A549 (cell line): ENCODE measurements at regions not wholly inside any gene's neighbourhood (a gene's known extent, or its start where the extent isn't known, plus 50 kb on each side); places are given as distances from the start of the nearest gene placed in this dataset.

Experiments
- ATAC-seq, 2 experiments: fragments of 200-7000 bp in 1 of 2; fragments of >200 bp in 1 of 2; cut with Nextera tagmentation in 1 of 2; cut with Tn5 transposase in 1 of 2; 3 replicates each; pipeline versions ENCODE4 v1.8.0 to v1.9.1; 2018 to 2020; ENCODE audit warnings: mild to moderate bottlenecking in 1 of 2, moderate library complexity in 1 of 2
- CTCF ChIA-PET: fragments of 300-600 bp; sonication (Branson Sonifier 250); formaldehyde crosslinking; extraction: SDS; loops from one replicate; lab custom pipeline; 2021; ENCODE audit warnings: antibody characterized with exemption, inconsistent platforms; lab: Yijun Ruan, JAX
- POLR2A ChIA-PET: fragments of 350-600 bp; formaldehyde crosslinking; extraction: SDS; loops from one replicate; lab custom pipeline; 2021; ENCODE audit warnings: antibody characterized with exemption, inconsistent platforms; lab: Yijun Ruan, JAX
- DNase-seq, 2 experiments: peaks; one replicate each; pipeline versions ENCODE4 v3.0.0 to v3.0.0-alpha.2; 2011 to 2016; ENCODE audit warnings: low read depth in 1 of 2, low spot score in 1 of 2
- FAIRE-seq: peaks from 2 replicates; lab custom pipeline; 2011; peaks lifted over from hg19 to GRCh38; lab: Jason Lieb, UNC
- H3K27ac ChIP-seq, 2 experiments: fragments of >200 bp; sonication (Bioruptor Twin); formaldehyde crosslinking; 3 replicates each; pipeline ENCODE4 v1.5.1; 2016 to 2017
- H3K4me1 ChIP-seq: fragments of >200 bp; sonication (Bioruptor Twin); formaldehyde crosslinking; 3 replicates; pipeline ENCODE4 v1.6.1; 2016
- H3K4me2 ChIP-seq: fragments of >200 bp; sonication (Bioruptor Twin); formaldehyde crosslinking; 3 replicates; pipeline ENCODE4 v1.6.1; 2016
- H3K4me3 ChIP-seq: fragments of >200 bp; sonication (Bioruptor Twin); formaldehyde crosslinking; 3 replicates; pipeline ENCODE4 v1.5.1; 2016
- H3K9me3 ChIP-seq: fragments of >200 bp; sonication (Bioruptor Twin); formaldehyde crosslinking; 3 replicates; pipeline ENCODE4 v1.6.1; 2016
- BCL3 ChIP-seq: fragments of >200 bp; sonication (Bioruptor Twin); formaldehyde crosslinking; IDR thresholded peaks from 3 replicates; pipeline ENCODE4 v1.6.1; 2016
- BHLHE40 ChIP-seq: IDR thresholded peaks from 2 replicates; pipeline ENCODE4 v1.6.1; 2012; ENCODE audit warnings: low read depth, low read length, inconsistent platforms
- CHD4 ChIP-seq: fragments of 200-600 bp; sonication (generic); IDR thresholded peaks from 2 replicates; pipeline ENCODE4 v1.6.1; 2016; ENCODE audit warnings: antibody characterized with exemption, mild to moderate bottlenecking, borderline replicate concordance
- EHMT2 ChIP-seq: fragments of 200-600 bp; sonication (generic); IDR thresholded peaks from 2 replicates; pipeline ENCODE4 v1.6.1; 2016; ENCODE audit warnings: antibody characterized with exemption, low read depth, mild to moderate bottlenecking, moderate library complexity
- HMGXB4 ChIP-seq: fragments of 250-450 bp; sonication (Bioruptor Pico); IDR thresholded peaks from 2 replicates; pipeline ENCODE4 v1.5.0; 2021; ENCODE audit warnings: mild to moderate bottlenecking, moderate library complexity, borderline replicate concordance
- HOXA7 ChIP-seq: fragments of 250-450 bp; sonication (Bioruptor Pico); IDR thresholded peaks from 2 replicates; pipeline ENCODE4 v1.5.0; 2020; ENCODE audit warnings: mild to moderate bottlenecking, moderate library complexity
- MAFK ChIP-seq: fragments of 450-650 bp; IDR thresholded peaks from 2 replicates; pipeline ENCODE4 v1.6.1; 2014; ENCODE audit not compliant: partially characterized antibody
- MAX ChIP-seq: IDR thresholded peaks from 2 replicates; pipeline ENCODE4 v1.6.1; 2012
- MAZ ChIP-seq: fragments of 150-350 bp; IDR thresholded peaks from 2 replicates; pipeline ENCODE4 v1.6.1; 2014; ENCODE audit warnings: antibody characterized with exemption, low read depth, low read length, borderline replicate concordance
- MYC ChIP-seq: IDR thresholded peaks from 2 replicates; pipeline ENCODE4 v1.6.1; 2012; ENCODE audit warnings: mild to moderate bottlenecking, inconsistent platforms, low read length, improper control_type of control experiment, borderline replicate concordance
- NPAS2 ChIP-seq: fragments of 250-450 bp; sonication (Bioruptor Pico); IDR thresholded peaks from 2 replicates; pipeline ENCODE4 v1.8.0; 2022; ENCODE audit warnings: mild to moderate bottlenecking, moderate library complexity, borderline replicate concordance
- NR3C1 ChIP-seq: fragments of >200 bp; sonication (Bioruptor Twin); formaldehyde crosslinking; IDR thresholded peaks from 3 replicates; pipeline ENCODE4 v1.6.1; 2017
- PHF8 ChIP-seq: fragments of 200-600 bp; sonication (generic); IDR thresholded peaks from 2 replicates; pipeline ENCODE4 v1.6.1; 2016; ENCODE audit warnings: low read depth, mild to moderate bottlenecking, antibody characterized with exemption, moderate library complexity, borderline replicate concordance
- POLR2A ChIP-seq: IDR thresholded peaks from 2 replicates; pipeline ENCODE4 v1.6.1; 2012; ENCODE audit warnings: mild to moderate bottlenecking, low read length
- RAD21 ChIP-seq, 2 experiments: fragments of >200 bp in 1 of 2; sonication (Bioruptor Twin) in 1 of 2; formaldehyde crosslinking in 1 of 2; IDR thresholded peaks in 1 of 2; conservative IDR thresholded peaks in 1 of 2; 2 replicates in 1 of 2; 3 replicates in 1 of 2; pipeline ENCODE4 v1.6.1; 2012 to 2018; ENCODE audit warnings: inconsistent platforms in 1 of 2
- RCOR1 ChIP-seq: fragments of 150-350 bp; IDR thresholded peaks from 2 replicates; pipeline ENCODE4 v1.6.1; 2014; ENCODE audit warnings: antibody characterized with exemption, low read length, low read depth
- REST ChIP-seq: fragments of 200-600 bp; sonication (generic); IDR thresholded peaks from 2 replicates; pipeline ENCODE4 v1.6.1; 2016; ENCODE audit warnings: antibody characterized with exemption, mild to moderate bottlenecking, moderate library complexity
- SREBF2 ChIP-seq: fragments of 450-650 bp; IDR thresholded peaks from 2 replicates; pipeline ENCODE4 v1.6.1; 2014; ENCODE audit warnings: mild to moderate bottlenecking, moderate library complexity
- ZFP36 ChIP-seq: fragments of 450-650 bp; IDR thresholded peaks from 2 replicates; pipeline ENCODE4 v1.6.1; 2014; ENCODE audit warnings: borderline replicate concordance; ENCODE audit not compliant: partially characterized antibody
- ZSCAN20 ChIP-seq: fragments of 250-450 bp; sonication (Bioruptor Pico); IDR thresholded peaks from 2 replicates; pipeline ENCODE4 v1.8.0; 2022; ENCODE audit warnings: mild to moderate bottlenecking, moderate library complexity
- WGBS: methylation state at CpG from one replicate; pipeline ENCODE4 v1.1.6; 2017; ENCODE audit errors: missing lambda C conversion rate; 5-methylcytosine and 5-hydroxymethylcytosine counted together

- FAIRE-seq, result no peak
- no peak overlapping the region for H3K4me2 ChIP-seq
- H3K4me1 ChIP-seq, result no peaks in the 10 kb centered on the region
- no peak for ATAC-seq
- H3K4me3 ChIP-seq, result no peak overlapping the region
- H3K9me3 ChIP-seq, result no peaks in the 10 kb centered on the region
- DNase-seq, result no peak
- WGBS, result 34% methylated on average over 3 of the region's 3 CpGs
- TF ChIP-seq PHF8 (no peak), SREBF2 (no peak), HOXA7 (CRISPR knock-in tag) (no peak), ZSCAN20 (no peak), CHD4 (no peak), MAFK (no peak), REST (no peak), BCL3 (no peak), RAD21 (conservative IDR thresholded peaks at IDR 0.05 in 1 of 2, IDR thresholded peaks at IDR 0.05 in 1 of 2) (no peak), NPAS2 (CRISPR knock-in tag) (no peak), POLR2A (no peak), BHLHE40 (no peak), MAZ (no peak), MYC (no peak)
- CTCF ChIA-PET, result no interaction called here
- no peak overlapping the region for H3K27ac ChIP-seq
- POLR2A ChIA-PET, result no interaction called here
Observed at GRCh38 chr3:78434801-78435200, 1333.0 kb downstream of the ROBO1 start.

- Histone ChIP-seq H3K4me2 (no peak overlapping the region), H3K4me3 (no peak overlapping the region), H3K4me1 (no peaks in the 10 kb centered on the region), H3K9me3 (no peaks in the 10 kb centered on the region), H3K27ac (no peak overlapping the region)
- no peak for ATAC-seq
- CTCF ChIA-PET, result no interaction called here
- no peak for FAIRE-seq
- POLR2A ChIA-PET, result no interaction called here
- TF ChIP-seq CHD4 (no peak), EHMT2 (no peak), HOXA7 (CRISPR knock-in tag) (no peak), RCOR1 (no peak), MAX (no peak), ZFP36 (no peak)
- WGBS, result 4% methylated on average over 1 of the region's 1 CpG
- no peak for DNase-seq
Observed at GRCh38 chr3:78455166-78455565, 1312.6 kb downstream of the ROBO1 start.

GRCh38 chr3:78455712-78456433 lies 1311.9 kb downstream of the ROBO1 start:
- no peak overlapping the region for H3K27ac ChIP-seq
- no peaks in the 10 kb centered on the region for H3K4me1 ChIP-seq
- TF ChIP-seq HMGXB4 (no peak), NR3C1 (no peak), HOXA7 (CRISPR knock-in tag) (no peak)
- CTCF ChIA-PET, result no interaction called here
- no peak for DNase-seq
- no peak overlapping the region for H3K4me2 ChIP-seq
- WGBS, result 5% methylated on average over 2 of the region's 2 CpGs
- no peak overlapping the region for H3K4me3 ChIP-seq
- no peak for FAIRE-seq
- ATAC-seq, result no peak
- no peaks in the 10 kb centered on the region for H3K9me3 ChIP-seq
- POLR2A ChIA-PET, result no interaction called here
